ENCODE measurements at regions not wholly inside any gene's neighbourhood (a gene's known extent, or its start where the extent isn't known, plus 50 kb on each side); places are given as distances from the start of the nearest gene placed in this dataset.

- Mint-ChIP-seq H3K36me3 (ENCODE audit: low read depth) (peaks cover 52% of the 10 kb centered on the region), H3K27me3 (ENCODE audit: insufficient read depth) (no peaks in the 10 kb centered on the region), H3K9me3 (peaks cover 37% of the 10 kb centered on the region), H3K4me1 (ENCODE audit: low read depth) (peaks cover 46% of the 10 kb centered on the region), H3K4me3 (peak overlapping the region; percentile 53; the same call in 1 of the 2 replicates), H3K27ac (peak overlapping the region; percentile 87)
- DNase-seq: peak; percentile 75
- no peak for TF ChIP-seq CTCF (IDR thresholded peaks at IDR 0.05)
Measured at GRCh38 chr6:140623498-140623897, 1249.0 kb upstream of the CITED2 start.

GRCh38 chr6:140620496-140620895 is 1246.0 kb upstream of the CITED2 start:
- Mint-ChIP-seq H3K4me1 (ENCODE audit: low read depth) (peaks cover 43% of the 10 kb centered on the region), H3K36me3 (ENCODE audit: low read depth) (peaks cover 33% of the 10 kb centered on the region), H3K9me3 (peaks cover 13% of the 10 kb centered on the region), H3K27me3 (ENCODE audit: insufficient read depth) (peaks cover 2% of the 10 kb centered on the region; the same call in 1 of the 2 replicates), H3K4me3 (no peak overlapping the region), H3K27ac (no peak overlapping the region; the same call in 1 of the 2 replicates)
- DNase-seq: no peak
- no peak for TF ChIP-seq CTCF (IDR thresholded peaks at IDR 0.05)

GRCh38 chr6:140609956-140610355 is 1235.5 kb upstream of the CITED2 start:
- Mint-ChIP-seq H3K27me3 (ENCODE audit: insufficient read depth) (no peaks in the 10 kb centered on the region), H3K36me3 (ENCODE audit: low read depth) (peaks cover 17% of the 10 kb centered on the region), H3K9me3 (peaks cover 4% of the 10 kb centered on the region; the same call in 1 of the 2 replicates), H3K27ac (no peak overlapping the region), H3K4me1 (ENCODE audit: low read depth) (peaks cover 22% of the 10 kb centered on the region), H3K4me3 (no peak overlapping the region)
- TF ChIP-seq CTCF (IDR thresholded peaks at IDR 0.05): no peak
- DNase-seq: no peak

- H3K4me1 Mint-ChIP-seq (ENCODE audit: low read depth): peaks cover 29% of the 10 kb centered on the region
- H3K27me3 Mint-ChIP-seq (ENCODE audit: insufficient read depth): no peaks in the 10 kb centered on the region
- peaks cover 22% of the 10 kb centered on the region for H3K36me3 Mint-ChIP-seq (ENCODE audit: low read depth)
- H3K4me3 Mint-ChIP-seq: no peak overlapping the region
- DNase-seq: no peak
- H3K9me3 Mint-ChIP-seq: peaks cover 4% of the 10 kb centered on the region; the same call in 1 of the 2 replicates
- TF ChIP-seq CTCF (IDR thresholded peaks at IDR 0.05): no peak
- H3K27ac Mint-ChIP-seq: no peak overlapping the region
Measured at GRCh38 chr6:140609321-140609720, 1234.9 kb upstream of the CITED2 start.

GRCh38 chr6:140604786-140605185 is 1230.3 kb upstream of the CITED2 start:
- no peaks in the 10 kb centered on the region for H3K27me3 Mint-ChIP-seq (ENCODE audit: insufficient read depth)
- DNase-seq: no peak
- peaks cover 29% of the 10 kb centered on the region for H3K36me3 Mint-ChIP-seq (ENCODE audit: low read depth)
- H3K27ac Mint-ChIP-seq: no peak overlapping the region
- no peak for TF ChIP-seq CTCF (IDR thresholded peaks at IDR 0.05)
- H3K9me3 Mint-ChIP-seq: peaks cover 8% of the 10 kb centered on the region
- H3K4me3 Mint-ChIP-seq: no peak overlapping the region
- H3K4me1 Mint-ChIP-seq (ENCODE audit: low read depth): peaks cover 55% of the 10 kb centered on the region

Measured in HFFc6 (cell line).